Hepatocyte (in vitro differentiated cells): ENCODE measurements at regions not wholly inside any gene's neighbourhood (a gene's known extent, or its start where the extent isn't known, plus 50 kb on each side); places are given as distances from the start of the nearest gene placed in this dataset.

Source experiments
- CTCF ChIP-seq: fragments of 200-600 bp; sonication (generic); IDR thresholded peaks from 2 replicates; pipeline ENCODE4 v1.5.1; 2016; ENCODE audit warnings: antibody characterized with exemption, mild to moderate bottlenecking; ENCODE audit not compliant: poor library complexity
- EZH2 ChIP-seq: fragments of 200-600 bp; sonication (generic); IDR thresholded peaks from 2 replicates; pipeline ENCODE4 v1.6.1; 2016; ENCODE audit warnings: antibody characterized with exemption, mild to moderate bottlenecking, borderline replicate concordance
- EZH2phosphoT487 ChIP-seq: fragments of 200-600 bp; sonication (generic); IDR thresholded peaks from one replicate; pipeline ENCODE4 v1.6.1; 2018; ENCODE audit warnings: antibody characterized with exemption, mild to moderate bottlenecking, low read depth, moderate library complexity; ENCODE audit not compliant: unreplicated experiment, severe bottlenecking

- TF ChIP-seq CTCF (no peak), EZH2 (no peak), EZH2phosphoT487 (no peak)
Measured at GRCh38 chr15:67992834-67993233, 61.3 kb upstream of the PIAS1 start.
